Adrenal gland (tissue), 5 donors: ENCODE measurements at regions not wholly inside any gene's neighbourhood (a gene's known extent, or its start where the extent isn't known, plus 50 kb on each side); places are given as distances from the start of the nearest gene placed in this dataset.

Experiments
- POLR2A ChIP-seq, 2 donors: fragments of 450-650 bp; IDR thresholded peaks; one replicate each; pipeline ENCODE4 v1.6.1; 2017; ENCODE audit warnings: antibody characterized with exemption in 2 of 2, mild to moderate bottlenecking in 2 of 2, moderate library complexity in 1 of 2
- TF ChIP-seq, protein P1 (sequence below), 6 experiments: fragments of 450-650 bp in 4 of 6; fragments of 200-600 bp in 2 of 6; sonication (generic) in 1 of 6; IDR thresholded peaks; 1 replicate in 5 of 6; 2 replicates in 1 of 6; pipeline versions ENCODE4 v1.5.1 to v1.8.0; 2016 to 2021; ENCODE audit warnings: antibody characterized with exemption in 6 of 6, mild to moderate bottlenecking in 2 of 6, moderate library complexity in 1 of 6
- donor health status: DM: no; HTN: no; CAD: no.

DNA sequence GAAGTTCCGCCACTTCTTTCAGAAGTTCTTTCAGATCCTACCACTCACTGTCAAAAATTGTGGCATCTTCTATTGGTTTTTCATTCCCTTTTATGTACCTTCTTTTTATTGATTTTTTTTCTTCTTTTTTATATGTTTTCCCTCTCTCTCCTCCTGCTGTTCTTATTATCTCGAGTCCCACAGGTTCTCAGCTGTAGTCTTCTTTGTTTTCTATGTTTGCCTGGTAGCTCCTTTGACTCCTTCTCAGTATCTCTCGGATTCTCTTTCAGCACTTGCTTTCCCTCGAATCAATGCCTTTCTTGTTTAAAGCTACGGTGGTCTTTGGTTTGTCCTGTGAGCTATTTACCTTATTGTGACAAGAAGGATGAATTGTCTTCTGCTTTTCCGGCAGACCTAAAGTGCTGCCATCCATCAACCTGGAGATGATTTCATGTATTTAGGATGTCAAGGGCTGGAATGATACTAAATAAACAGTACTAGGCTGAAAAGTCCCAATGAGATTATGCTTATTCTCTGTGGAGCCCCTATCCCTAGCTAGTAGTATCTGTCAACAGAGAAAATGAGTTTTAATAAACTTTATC, 541.7 kb downstream of the NOVA1 start:
- TF ChIP-seq, protein P1, sequence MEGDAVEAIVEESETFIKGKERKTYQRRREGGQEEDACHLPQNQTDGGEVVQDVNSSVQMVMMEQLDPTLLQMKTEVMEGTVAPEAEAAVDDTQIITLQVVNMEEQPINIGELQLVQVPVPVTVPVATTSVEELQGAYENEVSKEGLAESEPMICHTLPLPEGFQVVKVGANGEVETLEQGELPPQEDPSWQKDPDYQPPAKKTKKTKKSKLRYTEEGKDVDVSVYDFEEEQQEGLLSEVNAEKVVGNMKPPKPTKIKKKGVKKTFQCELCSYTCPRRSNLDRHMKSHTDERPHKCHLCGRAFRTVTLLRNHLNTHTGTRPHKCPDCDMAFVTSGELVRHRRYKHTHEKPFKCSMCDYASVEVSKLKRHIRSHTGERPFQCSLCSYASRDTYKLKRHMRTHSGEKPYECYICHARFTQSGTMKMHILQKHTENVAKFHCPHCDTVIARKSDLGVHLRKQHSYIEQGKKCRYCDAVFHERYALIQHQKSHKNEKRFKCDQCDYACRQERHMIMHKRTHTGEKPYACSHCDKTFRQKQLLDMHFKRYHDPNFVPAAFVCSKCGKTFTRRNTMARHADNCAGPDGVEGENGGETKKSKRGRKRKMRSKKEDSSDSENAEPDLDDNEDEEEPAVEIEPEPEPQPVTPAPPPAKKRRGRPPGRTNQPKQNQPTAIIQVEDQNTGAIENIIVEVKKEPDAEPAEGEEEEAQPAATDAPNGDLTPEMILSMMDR (IDR thresholded peaks at IDR 0.05), result no peak
- no peak for TF ChIP-seq POLR2A (IDR thresholded peaks at IDR 0.05)
